ENCODE measurements at regions not wholly inside any gene's neighbourhood (a gene's known extent, or its start where the extent isn't known, plus 50 kb on each side); places are given as distances from the start of the nearest gene placed in this dataset.

- no peaks in the 10 kb centered on the region for H3K4me1 ChIP-seq
- H3K9me3 ChIP-seq, result no peaks in the 10 kb centered on the region
- H3K4me2 ChIP-seq, result no peak overlapping the region
- CTCF ChIA-PET, result no interaction called here
- no peak overlapping the region for H3K4me3 ChIP-seq
- WGBS (ENCODE audit: missing lambda C conversion rate), result 24% methylated on average over 4 of the region's 4 CpGs
- POLR2A ChIA-PET, result no interaction called here
- DNase-seq (ENCODE audit: low read depth in 1 of 2, low spot score in 1 of 2) (no peak), FAIRE-seq (no peak), ATAC-seq (no peak)
- no peak overlapping the region for H3K27ac ChIP-seq
- no peak for TF ChIP-seq HOXB5 (CRISPR knock-in tag; IDR thresholded peaks at IDR 0.05)
- TF ChIP-seq PHF8 (IDR thresholded peaks at IDR 0.05; ENCODE audit: borderline replicate concordance, low read depth), result no peak
- no peak for TF ChIP-seq HMGXB4 (CRISPR knock-in tag; IDR thresholded peaks at IDR 0.05; ENCODE audit: borderline replicate concordance)
- TF ChIP-seq JUNB (IDR thresholded peaks at IDR 0.05), result no peak
- no peak for TF ChIP-seq NR3C1 (IDR thresholded peaks at IDR 0.05)
- TF ChIP-seq KDM1A (IDR thresholded peaks at IDR 0.05; ENCODE audit: low read depth), result no peak
- no peak for TF ChIP-seq NPAS2 (CRISPR knock-in tag; IDR thresholded peaks at IDR 0.05; ENCODE audit: borderline replicate concordance)
- TF ChIP-seq POLR2A (IDR thresholded peaks at IDR 0.05; ENCODE audit: low read length), result no peak
- TF ChIP-seq EHF (CRISPR knock-in tag; IDR thresholded peaks at IDR 0.05), result no peak
- TF ChIP-seq ESRRA (IDR thresholded peaks at IDR 0.05; ENCODE audit: borderline replicate concordance, low read length), result no peak
- TF ChIP-seq CBX8 (IDR thresholded peaks at IDR 0.05), result no peak
- TF ChIP-seq ZFP36 (IDR thresholded peaks at IDR 0.05; ENCODE audit: borderline replicate concordance, partially characterized antibody), result no peak
- TF ChIP-seq HEYL (CRISPR knock-in tag; IDR thresholded peaks at IDR 0.05), result no peak
- TF ChIP-seq JUN (IDR thresholded peaks at IDR 0.05), result no peak
- TF ChIP-seq FOSL2 (IDR thresholded peaks at IDR 0.05), result no peak
- no peak for TF ChIP-seq FOSL2 (CRISPR knock-in tag; IDR thresholded peaks at IDR 0.05)
- TF ChIP-seq NFE2L2 (conservative IDR thresholded peaks at IDR 0.05; ENCODE audit: low read length), result no peak
- no peak for TF ChIP-seq ZNF302 (CRISPR knock-in tag; IDR thresholded peaks at IDR 0.05)
Observed at GRCh38 chr10:43749940-43750552, 101.4 kb upstream of the ZNF32 start.

GRCh38 chr10:43749145-43749576 is 100.5 kb upstream of the ZNF32 start:
- Histone ChIP-seq H3K9me3 (no peaks in the 10 kb centered on the region), H3K4me3 (no peak overlapping the region), H3K4me1 (no peaks in the 10 kb centered on the region), H3K27ac (no peak overlapping the region), H3K4me2 (no peak overlapping the region)
- POLR2A ChIA-PET, result no interaction called here
- WGBS (ENCODE audit: missing lambda C conversion rate), result 10% methylated on average over 13 of the region's 13 CpGs
- CTCF ChIA-PET, result no interaction called here
- TF ChIP-seq ZFP36 (IDR thresholded peaks at IDR 0.05; ENCODE audit: borderline replicate concordance, partially characterized antibody) (no peak), NFE2L2 (conservative IDR thresholded peaks at IDR 0.05; ENCODE audit: low read length) (no peak), ZSCAN20 (CRISPR knock-in tag; IDR thresholded peaks at IDR 0.05) (no peak), FOXS1 (CRISPR knock-in tag; IDR thresholded peaks at IDR 0.05) (no peak), JUN (IDR thresholded peaks at IDR 0.05) (no peak), USF2 (IDR thresholded peaks at IDR 0.05) (no peak), HEYL (CRISPR knock-in tag; IDR thresholded peaks at IDR 0.05) (no peak), HOXA7 (CRISPR knock-in tag; IDR thresholded peaks at IDR 0.05) (no peak), CBX8 (IDR thresholded peaks at IDR 0.05) (no peak), MAX (IDR thresholded peaks at IDR 0.05) (no peak), CTCF (IDR thresholded peaks at IDR 0.05) (no peak), NPAS2 (CRISPR knock-in tag; IDR thresholded peaks at IDR 0.05; ENCODE audit: borderline replicate concordance) (no peak), TP53 (CRISPR knock-in tag; IDR thresholded peaks at IDR 0.05) (no peak), MYC (IDR thresholded peaks at IDR 0.05; ENCODE audit: borderline replicate concordance, low read length) (no peak), PBX3 (IDR thresholded peaks at IDR 0.05) (no peak), ELK1 (IDR thresholded peaks at IDR 0.05; ENCODE audit: low read depth, low read length) (no peak)
- FAIRE-seq (no peak), DNase-seq (ENCODE audit: low read depth in 1 of 2, low spot score in 1 of 2) (no peak), ATAC-seq (no peak)
